ENCODE measurements at regions not wholly inside any gene's neighbourhood (a gene's known extent, or its start where the extent isn't known, plus 50 kb on each side); places are given as distances from the start of the nearest gene placed in this dataset.

DNA sequence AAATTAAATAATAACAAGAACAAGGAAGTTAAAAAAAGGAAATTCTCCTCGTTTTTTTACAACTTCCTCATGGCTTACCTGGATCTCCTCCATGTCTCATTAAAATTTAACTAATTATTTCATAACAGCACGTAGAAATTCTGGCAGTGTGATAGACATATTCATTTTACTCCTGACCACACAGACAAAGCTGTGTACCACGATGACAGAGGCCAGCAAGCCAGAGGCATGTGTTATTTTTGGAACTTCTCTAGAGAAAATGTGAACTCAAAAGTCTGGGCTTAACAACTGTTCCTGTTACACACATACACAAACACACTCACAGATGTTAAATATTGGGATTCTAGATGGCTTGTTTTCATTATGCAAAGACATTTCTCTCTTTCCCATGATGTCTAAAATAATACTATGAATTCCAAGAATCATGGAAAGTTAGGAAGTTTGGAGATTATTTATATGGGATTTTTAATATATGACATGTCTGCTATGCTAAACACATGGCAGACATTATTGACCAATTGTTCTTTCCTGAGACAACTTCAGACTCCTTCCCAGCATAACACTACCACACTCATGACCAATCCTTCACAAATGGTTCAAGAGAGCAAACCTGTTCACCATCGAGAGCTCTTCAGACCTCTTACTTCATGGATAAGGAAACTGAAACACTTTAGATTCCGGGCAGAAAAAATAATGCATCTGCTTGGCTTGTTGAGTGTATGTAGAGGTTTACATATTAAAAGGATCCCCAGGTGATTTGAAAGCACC, 158.7 kb downstream of the DACT1 start:
- TF ChIP-seq CTCF (IDR thresholded peaks at IDR 0.05), result no peak
- TF ChIP-seq POLR2A (IDR thresholded peaks at IDR 0.05), result no peak

All from Peyer's patch (tissue), 4 donors.